DMS153 treated with DMSO at 0.1 percent for 48 hours (cell line): ENCODE measurements at regions not wholly inside any gene's neighbourhood (a gene's known extent, or its start where the extent isn't known, plus 50 kb on each side); places are given as distances from the start of the nearest gene placed in this dataset.

Source experiments
- DNase-seq: peaks from one replicate; lab custom pipeline; 2025; ENCODE audit not compliant: unreplicated experiment; lab: John Stamatoyannopoulos, UW

DNA sequence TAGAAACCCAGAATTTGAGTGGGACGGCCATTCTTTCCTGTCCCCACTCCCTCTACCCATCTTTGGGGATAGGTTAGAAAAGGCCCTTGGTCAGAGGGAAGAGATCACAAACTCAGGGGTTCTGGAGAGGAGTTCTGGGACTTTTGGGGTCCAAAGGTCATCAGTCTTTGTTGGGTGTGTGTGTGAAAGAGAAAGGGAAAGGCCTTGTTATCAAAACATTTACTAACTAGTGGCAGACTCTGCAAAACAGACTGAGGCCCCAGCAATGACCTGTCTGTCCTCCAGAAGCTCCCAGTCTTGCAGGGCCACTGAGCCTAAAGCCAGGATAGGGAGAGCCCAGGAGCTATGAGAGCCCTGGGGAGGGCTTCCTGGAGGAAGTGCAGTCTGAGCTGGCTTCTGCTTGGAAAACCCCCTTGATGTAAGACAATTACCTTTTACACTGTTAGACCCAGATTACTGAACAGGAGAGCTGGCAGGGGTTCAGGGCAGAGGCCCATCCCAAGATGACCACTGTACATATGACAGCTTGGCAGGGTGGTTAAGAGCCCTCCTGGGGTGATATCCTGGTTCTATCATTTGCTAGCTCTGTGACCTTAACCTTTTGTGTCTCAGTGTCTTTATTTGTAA lies 429.1 kb upstream of the CCDC196 start:
- DNase-seq: no peak

- DNase-seq: no peak
Measured at GRCh38 chr14:66065188-66065587, 421.0 kb upstream of the CCDC196 start.

GRCh38 chr14:66066981-66067776 lies 419.0 kb upstream of the CCDC196 start:
- no peak for DNase-seq

DNA sequence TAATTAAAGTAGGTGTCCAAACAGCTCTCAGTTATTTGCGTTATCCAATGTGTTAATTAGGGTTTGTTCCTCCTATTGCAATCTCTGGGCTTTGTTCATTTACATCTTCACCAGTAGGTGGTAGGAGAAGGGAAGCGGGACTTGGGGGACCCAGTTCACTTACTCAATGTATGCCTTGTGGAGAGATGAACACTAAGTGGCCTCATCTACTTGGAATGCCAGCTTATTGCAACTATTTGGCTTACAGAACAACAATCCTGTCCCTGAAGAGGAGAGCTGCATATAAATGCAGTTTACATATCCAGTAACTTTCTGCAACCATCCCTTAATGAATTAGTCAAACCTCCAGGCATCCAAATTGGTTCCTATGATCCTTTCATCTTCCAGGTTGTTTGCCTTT lies 417.1 kb upstream of the CCDC196 start:
- no peak for DNase-seq

- DNase-seq: no peak
Measured at GRCh38 chr14:66069830-66070541, 416.2 kb upstream of the CCDC196 start.

DNA sequence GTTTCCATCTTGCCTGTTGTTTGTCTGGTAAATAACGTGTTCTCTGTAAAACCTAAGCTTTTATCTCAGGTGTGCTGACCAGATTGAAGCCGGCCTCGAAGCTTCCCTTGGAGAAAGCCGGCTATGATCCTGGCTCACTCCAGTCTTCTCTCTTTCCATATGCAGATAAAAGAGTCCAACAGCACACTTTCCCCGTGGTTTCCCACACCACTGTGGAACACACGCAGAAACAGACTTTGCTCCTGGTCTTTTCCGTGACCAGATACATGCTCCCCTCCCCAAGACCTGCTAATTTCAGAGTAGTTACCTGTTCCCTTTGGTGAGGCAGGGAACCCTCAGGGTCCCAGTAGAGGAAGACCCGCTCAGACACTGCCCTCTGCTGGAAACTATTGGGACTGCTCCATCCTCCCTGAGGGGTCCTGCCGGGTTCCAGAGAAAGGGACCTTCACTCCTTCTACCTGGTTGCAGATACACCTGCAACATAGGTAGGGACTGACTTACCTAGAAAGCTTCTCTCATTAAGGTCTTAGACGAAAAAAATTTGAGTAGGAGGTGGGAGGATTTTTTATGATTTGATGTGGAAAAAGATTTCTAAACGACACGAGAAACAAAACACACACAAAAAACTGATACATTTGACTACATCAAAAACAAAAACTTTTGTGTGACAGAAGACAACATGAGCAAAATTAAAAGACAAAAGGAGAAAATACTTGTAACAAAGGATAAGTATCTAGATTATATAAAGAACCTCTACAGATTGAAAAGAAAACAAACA lies 415.4 kb upstream of the CCDC196 start:
- peak; percentile 40 for DNase-seq

DNA sequence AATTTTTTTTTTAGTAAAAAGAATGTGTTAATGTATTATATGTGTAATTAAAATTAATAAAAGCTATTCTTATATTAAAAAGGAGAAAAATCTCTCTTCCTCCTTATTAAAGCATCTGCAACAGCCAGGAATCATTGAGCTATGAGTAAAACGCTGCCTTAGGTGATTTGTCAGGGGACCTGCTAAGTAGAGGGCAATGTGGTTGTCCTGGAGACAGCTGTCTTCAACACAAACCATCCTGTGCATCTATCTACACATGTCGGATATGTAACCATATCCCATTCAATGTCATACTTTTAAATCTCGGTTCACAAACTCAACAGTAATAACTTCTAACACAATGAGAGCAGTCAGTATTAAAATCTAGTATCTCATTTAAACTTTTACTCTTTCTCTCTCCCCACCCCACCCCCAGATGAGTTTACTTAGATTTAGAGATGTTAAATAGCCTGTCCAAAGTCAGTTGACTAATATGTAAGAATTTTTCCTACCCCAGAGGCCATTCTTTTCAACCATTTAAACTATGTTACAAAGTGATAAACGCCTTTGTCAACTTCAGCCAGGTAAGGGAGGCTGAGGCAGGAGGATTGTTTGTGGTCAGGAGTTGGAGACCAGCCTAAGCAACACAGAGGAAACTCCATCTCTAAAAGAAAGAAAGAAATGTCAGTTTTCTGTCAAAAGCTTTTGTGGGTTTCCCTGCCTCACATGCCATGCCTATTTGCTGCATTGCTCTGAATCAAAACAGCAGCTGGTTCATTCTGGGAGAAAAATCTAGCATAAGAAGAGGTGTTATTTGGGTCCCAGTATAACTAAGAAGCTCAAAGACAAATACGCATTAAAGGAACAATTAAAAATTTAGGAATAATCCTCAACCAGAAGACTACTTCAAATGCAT lies 413.7 kb upstream of the CCDC196 start:
- DNase-seq: no peak

- DNase-seq: no peak
Measured at GRCh38 chr14:66074537-66074936, 411.6 kb upstream of the CCDC196 start.

GRCh38 chr14:66076176-66076575 lies 410.0 kb upstream of the CCDC196 start:
- DNase-seq: no peak

- DNase-seq: peak; percentile 79
Measured at GRCh38 chr14:66078006-66078405, 408.2 kb upstream of the CCDC196 start.

- no peak for DNase-seq
Measured at GRCh38 chr14:66081594-66082376, 404.4 kb upstream of the CCDC196 start.

DNA sequence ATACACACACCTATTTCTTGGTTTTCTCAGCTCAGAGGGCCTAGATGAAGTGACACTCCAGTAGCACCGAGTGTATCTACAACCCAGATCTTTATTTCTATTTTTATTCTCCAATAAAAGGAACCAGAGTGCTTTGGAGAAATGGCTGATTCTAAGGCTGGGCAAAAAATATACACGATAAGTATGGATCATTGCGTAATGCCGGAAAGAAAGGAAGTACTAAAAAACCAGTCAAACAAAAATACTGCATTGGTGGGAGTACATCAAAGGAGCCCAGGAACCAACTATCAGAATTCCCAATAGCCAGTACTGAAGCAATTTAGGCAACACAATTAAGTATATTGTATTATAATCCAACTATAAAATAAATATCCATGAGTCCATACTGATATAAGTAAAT lies 400.9 kb upstream of the CCDC196 start:
- no peak for DNase-seq

DNA sequence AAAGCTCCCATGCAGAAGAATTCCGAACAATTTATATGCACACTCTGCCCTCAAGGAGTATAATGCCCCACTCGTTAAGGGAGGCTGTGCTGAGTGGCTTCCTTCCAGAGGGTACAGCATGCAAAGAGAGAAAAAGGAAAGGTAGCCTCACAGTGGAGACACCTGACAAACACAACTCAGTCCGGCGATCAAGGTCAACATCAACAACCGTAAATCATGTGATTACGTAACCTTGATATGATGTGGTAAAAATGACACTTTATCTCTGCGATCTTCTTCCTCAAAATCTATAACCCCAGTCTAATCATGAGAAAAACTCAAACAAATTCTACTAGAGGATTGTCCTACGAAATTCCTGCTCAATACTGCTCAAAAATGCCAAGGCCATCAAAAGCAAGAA lies 400.5 kb upstream of the CCDC196 start:
- no peak for DNase-seq

DNA sequence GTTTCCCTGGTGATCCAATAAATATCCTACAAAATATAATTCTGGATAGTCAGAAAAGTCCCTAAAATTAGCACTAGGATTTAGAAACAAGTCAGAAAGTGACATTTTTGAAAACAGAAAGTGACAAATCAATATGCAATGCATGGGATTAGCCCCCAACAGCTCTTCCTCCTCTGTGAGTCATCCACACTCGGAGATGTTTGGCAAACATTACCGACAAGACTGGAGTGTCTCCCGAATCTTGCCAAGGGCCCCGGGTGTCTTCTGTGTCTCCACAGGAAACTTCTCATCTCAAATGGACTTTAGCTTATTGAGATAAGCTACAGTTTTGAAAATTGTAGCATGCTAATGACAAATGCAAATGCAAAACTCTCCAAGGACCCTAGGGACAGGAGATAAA lies 398.9 kb upstream of the CCDC196 start:
- no peak for DNase-seq

DNA sequence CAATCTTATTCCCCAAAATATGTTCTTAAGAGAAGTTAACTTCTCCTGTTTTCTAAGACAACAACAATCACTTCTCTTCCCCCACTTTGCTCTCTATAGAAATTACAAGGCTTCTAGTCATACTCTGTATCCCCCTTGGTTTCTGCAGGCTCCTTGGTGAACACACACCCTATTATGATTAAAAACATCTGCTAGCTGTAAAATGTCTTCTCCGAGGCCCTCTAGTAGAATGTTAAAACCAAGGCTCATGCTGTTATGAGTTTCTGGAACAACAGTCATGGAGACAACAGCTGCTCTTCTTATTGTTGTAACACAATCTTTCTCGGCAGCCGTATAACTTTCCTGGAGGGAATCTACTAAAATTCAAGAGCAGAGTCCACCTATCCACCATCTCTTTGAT lies 397.5 kb upstream of the CCDC196 start:
- no peak for DNase-seq

- DNase-seq: no peak
Measured at GRCh38 chr14:66092206-66092605, 394.0 kb upstream of the CCDC196 start.

GRCh38 chr14:66092748-66093147 lies 393.4 kb upstream of the CCDC196 start:
- DNase-seq: no peak

DNA sequence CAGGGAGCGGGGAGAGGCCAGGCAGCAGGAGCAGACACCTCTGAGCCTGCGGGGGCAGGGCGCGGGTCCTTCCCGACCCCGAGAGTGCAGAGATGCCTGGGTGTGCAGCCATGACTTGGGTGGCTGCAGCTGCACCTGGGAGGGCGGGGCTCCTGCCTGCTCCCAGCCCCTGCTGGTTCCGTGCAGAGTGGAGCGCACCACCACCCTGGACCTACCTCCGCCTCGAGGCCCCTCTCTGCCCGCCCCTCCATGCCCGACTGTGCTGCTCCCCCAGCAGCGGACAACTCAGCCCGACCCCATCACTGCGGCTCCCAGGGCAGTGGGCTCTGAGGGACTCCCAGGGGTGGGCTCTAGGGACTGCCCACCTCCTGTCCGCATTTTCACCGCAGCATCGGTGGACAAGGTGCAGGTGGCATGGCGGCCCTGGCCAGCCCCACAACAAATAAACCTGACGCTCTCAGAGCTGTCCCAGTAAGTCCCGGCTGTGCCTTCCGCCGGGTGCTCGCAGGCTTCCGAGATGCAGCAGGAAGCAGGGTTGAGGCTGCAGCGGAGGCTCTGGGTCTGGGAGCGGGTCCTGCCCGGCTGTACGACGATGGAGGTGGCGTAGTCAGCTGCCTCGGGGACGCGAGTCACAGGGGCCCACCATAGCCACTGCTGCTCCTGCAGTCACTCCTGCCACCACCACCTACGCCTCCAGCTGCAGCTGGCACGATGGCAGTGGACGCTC lies 392.0 kb upstream of the CCDC196 start:
- no peak for DNase-seq

- DNase-seq: no peak
Measured at GRCh38 chr14:66099451-66099850, 386.7 kb upstream of the CCDC196 start.
